ENCODE measurements at regions not wholly inside any gene's neighbourhood (a gene's known extent, or its start where the extent isn't known, plus 50 kb on each side); places are given as distances from the start of the nearest gene placed in this dataset.

GRCh38 chr9:120331913-120332312, 248.1 kb downstream of the CDK5RAP2 start:
- no peak for ATAC-seq
- no peak overlapping the region for H3K27ac Mint-ChIP-seq

GRCh38 chr9:120330031-120330430, 249.9 kb downstream of the CDK5RAP2 start:
- Histone ChIP-seq H3K4me1 (ENCODE audit: control insufficient read depth, insufficient read depth, low read length) (no peaks in the 10 kb centered on the region), H3K27ac (ENCODE audit: low read length) (no peak overlapping the region), H3K36me3 (ENCODE audit: control insufficient read depth, insufficient read depth, low read length) (no peaks in the 10 kb centered on the region), H3K4me3 (ENCODE audit: low read length) (no peak overlapping the region), H3K9me3 (ENCODE audit: control insufficient read depth, insufficient read depth, low read length) (no peaks in the 10 kb centered on the region), H3K27me3 (ENCODE audit: control insufficient read depth, insufficient read depth, low read length) (no peaks in the 10 kb centered on the region)
- Mint-ChIP-seq H3K9me3 (peaks cover 0 to 2% of the 10 kb centered on the region in 2 donors), H3K4me3 (no peak overlapping the region), H3K36me3 (no peaks in the 10 kb centered on the region), H3K27me3 (ENCODE audit: low read depth in 2 of 2) (peaks cover 14 to 16% of the 10 kb centered on the region in 2 donors), H3K4me1 (no peaks in the 10 kb centered on the region), H3K27ac (no peak overlapping the region)
- 91% methylated on average over 2 of the region's 2 CpGs for WGBS (ENCODE audit: insufficient coverage)
- DNase-seq (no peak), ATAC-seq (no peak)
- no peak for TF ChIP-seq CTCF (IDR thresholded peaks at IDR 0.05)
- intact Hi-C loops (cut with micrococcal nuclease), result no loop called here

More at GRCh38 chr9:120331913-120332312, 248.1 kb downstream of the CDK5RAP2 start:
- Histone ChIP-seq H3K27me3 (ENCODE audit: control insufficient read depth, insufficient read depth, low read length) (no peaks in the 10 kb centered on the region), H3K4me1 (ENCODE audit: control insufficient read depth, insufficient read depth, low read length) (no peaks in the 10 kb centered on the region), H3K9me3 (ENCODE audit: control insufficient read depth, insufficient read depth, low read length) (no peaks in the 10 kb centered on the region), H3K27ac (ENCODE audit: low read length) (no peak overlapping the region), H3K36me3 (ENCODE audit: control insufficient read depth, insufficient read depth, low read length) (no peaks in the 10 kb centered on the region), H3K4me3 (ENCODE audit: low read length) (no peak overlapping the region)
- intact Hi-C loops (cut with micrococcal nuclease), result no loop called here
- Mint-ChIP-seq H3K36me3 (no peaks in the 10 kb centered on the region), H3K4me3 (no peak overlapping the region), H3K9me3 (no peaks in the 10 kb centered on the region), H3K27me3 (ENCODE audit: low read depth in 2 of 2) (peaks cover 8 to 12% of the 10 kb centered on the region in 2 donors), H3K4me1 (no peaks in the 10 kb centered on the region)
- TF ChIP-seq CTCF (IDR thresholded peaks at IDR 0.05), result no peak
- no peak for DNase-seq
- WGBS (ENCODE audit: insufficient coverage), result 78% methylated on average over 3 of the region's 3 CpGs

- no peaks in the 10 kb centered on the region for H3K36me3 Mint-ChIP-seq
- intact Hi-C loops (cut with micrococcal nuclease), result no loop called here
- ATAC-seq (no peak), DNase-seq (no peak)
- no peak overlapping the region for H3K4me3 Mint-ChIP-seq
- Histone ChIP-seq H3K27ac (ENCODE audit: low read length) (no peak overlapping the region), H3K4me1 (ENCODE audit: control insufficient read depth, insufficient read depth, low read length) (no peaks in the 10 kb centered on the region), H3K9me3 (ENCODE audit: control insufficient read depth, insufficient read depth, low read length) (no peaks in the 10 kb centered on the region), H3K27me3 (ENCODE audit: control insufficient read depth, insufficient read depth, low read length) (no peaks in the 10 kb centered on the region), H3K4me3 (ENCODE audit: low read length) (no peak overlapping the region), H3K36me3 (ENCODE audit: control insufficient read depth, insufficient read depth, low read length) (no peaks in the 10 kb centered on the region)
- no peaks in the 10 kb centered on the region for H3K4me1 Mint-ChIP-seq
- peaks cover 0 to 2% of the 10 kb centered on the region in 2 donors for H3K9me3 Mint-ChIP-seq
- WGBS (ENCODE audit: insufficient coverage), result 97% methylated on average over 3 of the region's 3 CpGs
- no peak for TF ChIP-seq CTCF (IDR thresholded peaks at IDR 0.05)
- H3K27me3 Mint-ChIP-seq (ENCODE audit: low read depth in 2 of 2), result peaks cover 10 to 15% of the 10 kb centered on the region in 2 donors
- no peak overlapping the region for H3K27ac Mint-ChIP-seq
Observed at GRCh38 chr9:120327322-120327721, 252.6 kb downstream of the CDK5RAP2 start.

GRCh38 chr9:120326049-120326693, 253.8 kb downstream of the CDK5RAP2 start:
- Histone ChIP-seq H3K9me3 (ENCODE audit: control insufficient read depth, insufficient read depth, low read length) (no peaks in the 10 kb centered on the region), H3K4me1 (ENCODE audit: control insufficient read depth, insufficient read depth, low read length) (no peaks in the 10 kb centered on the region), H3K27me3 (ENCODE audit: control insufficient read depth, insufficient read depth, low read length) (no peaks in the 10 kb centered on the region), H3K36me3 (ENCODE audit: control insufficient read depth, insufficient read depth, low read length) (no peaks in the 10 kb centered on the region), H3K4me3 (ENCODE audit: low read length) (no peak overlapping the region), H3K27ac (ENCODE audit: low read length) (no peak overlapping the region)
- 78% methylated on average over 4 of the region's 4 CpGs for WGBS (ENCODE audit: insufficient coverage)
- no peaks in the 10 kb centered on the region for H3K36me3 Mint-ChIP-seq
- H3K9me3 Mint-ChIP-seq, result peaks cover 0 to 2% of the 10 kb centered on the region in 2 donors
- DNase-seq (no peak), ATAC-seq (no peak)
- H3K27me3 Mint-ChIP-seq (ENCODE audit: low read depth in 2 of 2), result peaks cover 8 to 10% of the 10 kb centered on the region in 2 donors
- TF ChIP-seq CTCF (IDR thresholded peaks at IDR 0.05), result no peak
- no peaks in the 10 kb centered on the region for H3K4me1 Mint-ChIP-seq
- intact Hi-C loops (cut with micrococcal nuclease), result no loop called here
- no peak overlapping the region for H3K27ac Mint-ChIP-seq
- no peak overlapping the region for H3K4me3 Mint-ChIP-seq
